ENCODE measurements at regions not wholly inside any gene's neighbourhood (a gene's known extent, or its start where the extent isn't known, plus 50 kb on each side); places are given as distances from the start of the nearest gene placed in this dataset.

- ATAC-seq (no peak), DNase-seq (no peak)
- Mint-ChIP-seq H3K36me3 (no peaks in the 10 kb centered on the region), H3K4me1 (peaks cover 0 to 15% (median 0%) of the 10 kb centered on the region in 4 donors), H3K4me3 (no peak overlapping the region), H3K9me3 (no peaks in the 10 kb centered on the region), H3K27ac (no peak overlapping the region), H3K27me3 (peaks cover 6 to 17% (median 11%) of the 10 kb centered on the region in 5 donors)
- POLR2A ChIA-PET = no interaction called here
Observed at GRCh38 chr2:105181282-105181681, 60.3 kb upstream of the GPR45 start.

- Mint-ChIP-seq H3K27ac (no peak overlapping the region), H3K9me3 (no peaks in the 10 kb centered on the region), H3K36me3 (no peaks in the 10 kb centered on the region), H3K4me1 (peaks cover 0 to 7% (median 0%) of the 10 kb centered on the region in 4 donors), H3K27me3 (peaks cover 0 to 20% (median 11%) of the 10 kb centered on the region in 5 donors), H3K4me3 (no peak overlapping the region)
- no peak for ATAC-seq
- POLR2A ChIA-PET = no interaction called here
- no peak for DNase-seq
Observed at GRCh38 chr2:105183555-105184323, 57.8 kb upstream of the GPR45 start.

GRCh38 chr2:105184420-105184819 lies 57.1 kb upstream of the GPR45 start:
- Mint-ChIP-seq H3K4me3 (no peak overlapping the region), H3K27me3 (peaks cover 0 to 20% (median 11%) of the 10 kb centered on the region in 5 donors), H3K9me3 (peaks cover 0 to under 1% (median 0%) of the 10 kb centered on the region in 9 donors), H3K4me1 (peaks cover 0 to 7% (median 0%) of the 10 kb centered on the region in 4 donors), H3K27ac (no peak overlapping the region), H3K36me3 (no peaks in the 10 kb centered on the region)
- POLR2A ChIA-PET = no interaction called here
- ATAC-seq (no peak), DNase-seq (no peak)

- POLR2A ChIA-PET = no interaction called here
- peaks cover 0 to 19% (median 6%) of the 10 kb centered on the region in 9 donors for H3K9me3 Mint-ChIP-seq
- H3K36me3 Mint-ChIP-seq = peaks cover 0 to 7% (median 4%) of the 10 kb centered on the region in 3 donors
- ATAC-seq = no peak
- no peak overlapping the region for H3K27ac Mint-ChIP-seq
- no peak overlapping the region for H3K4me3 Mint-ChIP-seq
- H3K4me1 Mint-ChIP-seq = peaks cover 0 to 7% (median 0%) of the 10 kb centered on the region in 4 donors
- DNase-seq = no peak
- H3K27me3 Mint-ChIP-seq = peaks cover 14 to 33% (median 22%) of the 10 kb centered on the region in 5 donors
Observed at GRCh38 chr2:105186967-105187498, 54.5 kb upstream of the GPR45 start.

- no peak overlapping the region for H3K27ac Mint-ChIP-seq
- DNase-seq = no peak
- H3K9me3 Mint-ChIP-seq = peaks cover 0 to 19% (median 6%) of the 10 kb centered on the region in 9 donors
- peaks cover 0 to 7% (median 0%) of the 10 kb centered on the region in 4 donors for H3K4me1 Mint-ChIP-seq
- no peak for ATAC-seq
- no peak overlapping the region for H3K4me3 Mint-ChIP-seq
- peaks cover 14 to 30% (median 19%) of the 10 kb centered on the region in 5 donors for H3K27me3 Mint-ChIP-seq
- peaks cover 0 to 7% (median 4%) of the 10 kb centered on the region in 3 donors for H3K36me3 Mint-ChIP-seq
- POLR2A ChIA-PET = no interaction called here
Observed at GRCh38 chr2:105187531-105187930, 54.0 kb upstream of the GPR45 start.

GRCh38 chr2:105188343-105188742 lies 53.2 kb upstream of the GPR45 start:
- ATAC-seq (no peak), DNase-seq (no peak)
- POLR2A ChIA-PET = no interaction called here
- Mint-ChIP-seq H3K27ac (no peak overlapping the region), H3K4me1 (peaks cover 0 to 4% (median 0%) of the 10 kb centered on the region in 4 donors), H3K36me3 (peaks cover 0 to 7% (median 4%) of the 10 kb centered on the region in 3 donors), H3K4me3 (no peak overlapping the region), H3K9me3 (peaks cover 0 to 19% (median 6%) of the 10 kb centered on the region in 9 donors), H3K27me3 (peaks cover 14 to 23% (median 17%) of the 10 kb centered on the region in 5 donors)
